Adipocyte (in vitro differentiated cells): ENCODE measurements at regions not wholly inside any gene's neighbourhood (a gene's known extent, or its start where the extent isn't known, plus 50 kb on each side); places are given as distances from the start of the nearest gene placed in this dataset.

Experiments
- DNase-seq: peaks from one replicate; pipeline ENCODE4 v3.0.0-alpha.2; 2015; ENCODE audit warnings: low read depth
- H3K27me3 ChIP-seq: replicated peaks from 2 replicates; pipeline ENCODE4 v1.7.0; 2013; ENCODE audit warnings: mild to moderate bottlenecking, low read length, moderate library complexity; ENCODE audit not compliant: control insufficient read depth, insufficient read depth
- H3K36me3 ChIP-seq: 2 replicates; pipeline ENCODE4 v1.7.0; 2013; ENCODE audit warnings: low read length, mild to moderate bottlenecking, moderate library complexity; ENCODE audit not compliant: control insufficient read depth, insufficient read depth, severe bottlenecking
- H3K4me1 ChIP-seq: 2 replicates; pipeline ENCODE4 v1.7.0; 2013; ENCODE audit warnings: mild to moderate bottlenecking, low read length, moderate library complexity; ENCODE audit not compliant: control insufficient read depth, insufficient read depth
- H3K4me3 ChIP-seq: 2 replicates; pipeline ENCODE4 v1.7.0; 2013; ENCODE audit warnings: mild to moderate bottlenecking, low read length, moderate library complexity
- H3K9ac ChIP-seq: 2 replicates; pipeline ENCODE4 v1.7.0; 2013; ENCODE audit warnings: mild to moderate bottlenecking, low read length, moderate library complexity
- H3K9me3 ChIP-seq: 2 replicates; pipeline ENCODE4 v1.7.0; 2013; ENCODE audit warnings: mild to moderate bottlenecking, low read length, moderate library complexity; ENCODE audit not compliant: control insufficient read depth

DNA sequence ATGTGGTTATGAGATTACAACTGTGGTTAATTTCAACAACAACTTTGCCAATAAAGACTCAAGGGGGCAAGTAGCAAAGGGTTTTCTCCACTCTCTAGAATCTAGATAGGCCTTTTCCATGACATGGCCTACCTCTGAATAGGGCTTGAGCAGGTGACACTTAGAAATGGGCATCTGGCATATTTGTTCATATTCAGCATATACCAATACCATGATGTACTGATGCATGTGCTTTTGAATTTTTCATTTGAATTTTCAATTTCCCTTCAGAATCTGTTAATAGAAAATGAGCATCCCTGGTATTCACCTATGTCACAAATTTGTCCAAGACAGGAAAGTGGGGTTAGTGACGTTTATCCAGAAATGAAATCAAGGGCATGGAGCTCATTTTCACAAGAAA, 757.5 kb upstream of the NRSN1 start:
- Histone ChIP-seq H3K9me3 (no peaks in the 10 kb centered on the region), H3K4me3 (no peak overlapping the region), H3K4me1 (no peaks in the 10 kb centered on the region), H3K9ac (no peak overlapping the region), H3K27me3 (no peaks in the 10 kb centered on the region), H3K36me3 (no peaks in the 10 kb centered on the region)
- no peak for DNase-seq

DNA sequence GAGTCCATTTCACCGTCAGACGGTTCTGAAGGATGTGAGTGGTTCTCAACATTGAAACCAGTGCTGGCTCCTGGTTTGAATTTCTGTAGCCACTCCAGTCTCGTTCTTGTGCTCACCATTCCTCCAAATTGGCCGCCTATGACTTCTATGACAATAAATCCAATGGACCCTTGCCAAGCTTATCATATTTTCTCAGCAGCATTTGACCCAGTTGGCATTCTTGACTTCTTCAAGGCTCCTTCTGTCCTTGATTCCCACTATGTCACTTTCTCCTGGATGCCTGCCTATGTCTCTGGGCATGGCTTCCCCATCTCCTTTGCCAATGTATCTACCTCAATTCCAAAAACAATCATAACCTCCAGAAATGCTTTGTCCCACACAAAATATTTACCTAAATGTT, 756.0 kb upstream of the NRSN1 start:
- H3K36me3 ChIP-seq, result no peaks in the 10 kb centered on the region
- DNase-seq, result no peak
- H3K4me1 ChIP-seq, result no peaks in the 10 kb centered on the region
- no peaks in the 10 kb centered on the region for H3K9me3 ChIP-seq
- no peak overlapping the region for H3K9ac ChIP-seq
- H3K27me3 ChIP-seq, result no peaks in the 10 kb centered on the region
- H3K4me3 ChIP-seq, result no peak overlapping the region

DNA sequence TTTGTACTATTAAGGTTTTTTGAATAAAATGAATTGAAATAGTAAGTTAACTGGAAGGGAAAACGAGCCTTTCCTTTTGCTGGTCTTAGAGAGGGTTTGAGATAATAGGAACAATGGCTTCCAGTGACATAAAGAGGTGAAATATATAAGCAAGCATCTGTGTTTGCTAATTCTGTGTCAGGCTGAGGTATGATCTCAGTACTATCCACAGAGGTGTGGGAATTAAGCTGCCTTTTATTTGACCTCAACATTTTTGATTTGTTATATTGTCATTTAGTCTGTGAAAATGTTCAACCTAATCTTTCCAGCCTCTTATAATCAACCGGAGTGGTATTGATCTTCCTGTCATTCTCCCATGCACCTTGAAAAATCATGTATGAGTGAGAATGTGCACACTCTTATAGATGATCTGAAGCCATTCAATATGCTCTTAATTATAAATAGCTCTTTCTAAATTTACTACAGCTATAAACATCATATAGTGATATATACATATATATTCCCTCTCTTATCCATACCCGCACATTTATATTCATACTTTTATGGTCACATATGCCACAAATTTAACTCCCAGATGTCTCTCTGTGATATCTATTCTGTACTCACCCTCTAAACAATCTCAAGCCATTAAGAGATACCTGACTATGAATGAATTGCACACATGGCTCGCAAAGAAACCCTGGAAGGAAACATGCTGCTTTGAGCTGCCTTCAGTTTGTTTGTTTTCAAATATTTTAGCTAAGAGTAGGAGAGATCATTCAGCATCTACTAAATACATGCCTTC, 754.7 kb upstream of the NRSN1 start:
- no peak for DNase-seq
- H3K4me1 ChIP-seq, result no peaks in the 10 kb centered on the region
- no peak overlapping the region for H3K9ac ChIP-seq
- no peak overlapping the region for H3K4me3 ChIP-seq
- H3K27me3 ChIP-seq, result no peaks in the 10 kb centered on the region
- no peaks in the 10 kb centered on the region for H3K36me3 ChIP-seq
- H3K9me3 ChIP-seq, result no peaks in the 10 kb centered on the region

DNA sequence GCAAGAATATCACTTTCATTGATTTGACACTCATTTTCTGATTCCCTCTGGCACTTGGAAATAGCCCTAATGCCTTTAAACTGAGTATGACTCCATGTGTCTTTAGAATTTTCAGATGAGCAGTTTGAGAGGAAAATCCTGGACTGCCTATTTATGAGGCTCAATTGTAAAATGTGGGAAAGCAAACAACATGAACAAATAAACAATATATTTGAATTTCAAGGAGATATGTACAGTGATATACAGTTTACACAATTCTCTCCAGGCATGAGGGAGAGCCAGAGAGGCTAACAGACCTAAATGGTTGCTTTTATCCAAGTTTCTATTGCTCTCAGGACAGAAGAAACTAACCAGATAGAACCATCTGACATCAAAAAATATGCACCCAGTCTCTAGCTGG, 748.2 kb upstream of the NRSN1 start:
- no peak for DNase-seq
- H3K27me3 ChIP-seq, result no peaks in the 10 kb centered on the region

DNA sequence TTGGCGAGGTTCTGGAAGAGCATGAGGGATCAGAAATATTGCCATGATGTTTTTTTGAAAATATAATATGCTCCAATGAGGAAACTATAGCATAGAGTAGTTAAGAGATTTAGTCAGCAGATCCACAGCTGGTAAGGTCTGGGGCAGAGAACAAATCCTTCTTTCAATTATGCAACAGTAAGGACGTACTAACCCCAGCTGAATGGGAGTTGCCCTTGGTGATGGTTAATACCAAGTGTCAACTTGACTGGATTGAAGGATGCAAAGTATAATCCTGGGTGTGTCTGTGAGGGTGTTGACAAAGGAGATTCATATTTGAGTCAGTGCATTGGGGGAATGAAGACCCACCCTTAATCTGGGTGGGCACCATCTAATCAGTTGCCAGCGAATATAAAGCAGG, 745.5 kb upstream of the NRSN1 start:
- H3K36me3 ChIP-seq, result no peaks in the 10 kb centered on the region
- no peak for DNase-seq
- H3K9ac ChIP-seq, result no peak overlapping the region
- H3K4me1 ChIP-seq, result no peaks in the 10 kb centered on the region
- no peaks in the 10 kb centered on the region for H3K27me3 ChIP-seq
- no peak overlapping the region for H3K4me3 ChIP-seq
- H3K9me3 ChIP-seq, result no peaks in the 10 kb centered on the region

More for the DNA sequence above, 748.2 kb upstream of the NRSN1 start:
- no peak overlapping the region for H3K9ac ChIP-seq
- no peaks in the 10 kb centered on the region for H3K36me3 ChIP-seq
- H3K9me3 ChIP-seq, result no peaks in the 10 kb centered on the region
- no peaks in the 10 kb centered on the region for H3K4me1 ChIP-seq
- H3K4me3 ChIP-seq, result no peak overlapping the region

DNA sequence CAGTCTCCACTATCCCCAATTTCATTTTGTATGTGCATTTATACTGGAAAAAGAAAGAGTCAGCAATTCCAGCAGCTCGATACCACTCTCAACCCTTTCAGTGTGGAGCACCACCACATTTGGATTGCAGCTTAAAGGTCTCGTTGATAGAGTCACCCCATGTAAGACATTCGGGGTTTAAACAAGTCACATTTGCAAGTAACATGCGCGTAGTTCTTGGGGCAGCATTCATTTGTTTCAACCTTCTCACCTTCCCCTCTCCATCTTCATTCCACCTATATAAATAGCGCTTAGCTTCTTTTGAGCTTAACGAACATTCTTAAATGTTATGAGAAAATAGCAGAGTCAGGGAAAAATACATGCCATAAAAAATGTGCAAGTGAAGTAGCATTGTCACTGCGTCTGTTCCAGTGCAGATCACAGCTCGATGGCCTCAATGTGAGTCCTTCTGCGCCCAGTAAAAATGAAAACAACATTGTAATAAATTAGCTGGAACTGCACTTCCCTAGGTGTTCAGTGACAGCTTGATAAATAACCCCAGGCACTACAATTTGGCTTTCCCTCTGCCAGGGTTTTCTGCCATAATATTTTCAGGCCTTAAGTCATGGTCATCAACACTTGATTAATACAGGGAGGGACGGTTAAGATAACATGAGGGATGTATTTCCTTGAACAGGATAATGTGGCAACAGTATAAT, 737.8 kb upstream of the NRSN1 start:
- Histone ChIP-seq H3K4me3 (no peak overlapping the region), H3K9ac (no peak overlapping the region), H3K27me3 (no peaks in the 10 kb centered on the region), H3K9me3 (no peaks in the 10 kb centered on the region), H3K36me3 (no peaks in the 10 kb centered on the region), H3K4me1 (no peaks in the 10 kb centered on the region)
- DNase-seq, result no peak

DNA sequence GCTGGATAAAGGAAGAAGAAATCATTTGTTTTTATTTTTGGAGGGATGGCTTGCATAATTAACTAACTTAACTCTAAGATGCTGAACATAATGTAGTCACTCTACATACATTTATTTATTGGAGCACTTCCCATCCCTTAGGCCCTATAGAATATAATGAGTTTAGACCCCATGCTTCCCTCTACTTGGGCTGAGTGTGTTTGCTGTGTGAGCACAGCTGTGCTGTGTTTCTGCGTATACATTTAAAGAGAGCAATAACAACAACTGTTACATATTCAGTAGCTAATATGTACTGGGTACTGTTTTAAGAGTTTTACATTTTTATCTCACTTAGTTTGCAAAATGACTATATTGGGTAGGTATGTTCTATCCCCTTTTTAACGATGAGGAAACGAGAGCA, 736.6 kb upstream of the NRSN1 start:
- Histone ChIP-seq H3K4me1 (no peaks in the 10 kb centered on the region), H3K9ac (no peak overlapping the region), H3K36me3 (no peaks in the 10 kb centered on the region), H3K4me3 (no peak overlapping the region), H3K27me3 (no peaks in the 10 kb centered on the region), H3K9me3 (no peaks in the 10 kb centered on the region)
- no peak for DNase-seq

DNA sequence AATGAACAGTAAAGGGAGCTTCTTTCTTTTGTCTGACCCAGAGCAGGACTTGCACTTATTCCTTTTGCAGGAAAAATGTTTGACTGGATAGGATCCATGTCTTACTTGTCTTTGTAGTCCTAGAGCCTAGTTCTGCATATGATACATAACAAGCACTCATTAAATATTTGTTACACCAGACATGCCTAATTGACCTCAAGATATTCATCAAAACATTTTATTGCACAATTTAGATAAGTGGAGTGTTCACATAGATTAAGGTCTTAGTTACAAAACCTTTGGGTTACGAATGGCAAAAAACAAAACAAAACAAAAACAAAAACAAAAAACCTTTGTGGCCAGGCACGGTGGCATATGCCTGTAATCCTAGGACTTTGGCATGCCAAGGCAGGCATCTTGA, 735.8 kb upstream of the NRSN1 start:
- Histone ChIP-seq H3K9ac (no peak overlapping the region), H3K4me3 (no peak overlapping the region), H3K27me3 (no peaks in the 10 kb centered on the region), H3K36me3 (no peaks in the 10 kb centered on the region), H3K4me1 (no peaks in the 10 kb centered on the region), H3K9me3 (no peaks in the 10 kb centered on the region)
- no peak for DNase-seq

DNA sequence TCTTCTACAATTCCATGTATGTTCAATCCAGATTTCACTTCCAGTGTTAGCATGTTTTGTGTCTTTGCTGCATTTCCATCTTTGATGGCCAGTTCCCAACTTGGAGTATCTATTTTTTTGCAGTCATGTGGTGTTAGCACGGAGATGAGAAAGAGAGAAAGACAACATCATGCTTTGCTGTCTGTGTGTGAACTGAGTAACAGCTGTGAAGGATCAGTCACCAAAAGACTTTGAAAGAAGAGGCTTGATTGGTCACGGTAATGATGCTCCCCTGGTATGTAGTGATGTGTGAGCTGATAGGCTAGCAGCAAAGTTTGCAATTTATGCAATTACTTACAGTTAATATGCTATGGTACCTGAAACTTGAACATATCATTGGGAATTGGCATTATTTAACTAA, 731.3 kb upstream of the NRSN1 start:
- Histone ChIP-seq H3K9me3 (no peaks in the 10 kb centered on the region), H3K4me1 (no peaks in the 10 kb centered on the region), H3K36me3 (no peaks in the 10 kb centered on the region), H3K4me3 (no peak overlapping the region), H3K27me3 (no peaks in the 10 kb centered on the region), H3K9ac (no peak overlapping the region)
- peak; percentile 7 for DNase-seq

DNA sequence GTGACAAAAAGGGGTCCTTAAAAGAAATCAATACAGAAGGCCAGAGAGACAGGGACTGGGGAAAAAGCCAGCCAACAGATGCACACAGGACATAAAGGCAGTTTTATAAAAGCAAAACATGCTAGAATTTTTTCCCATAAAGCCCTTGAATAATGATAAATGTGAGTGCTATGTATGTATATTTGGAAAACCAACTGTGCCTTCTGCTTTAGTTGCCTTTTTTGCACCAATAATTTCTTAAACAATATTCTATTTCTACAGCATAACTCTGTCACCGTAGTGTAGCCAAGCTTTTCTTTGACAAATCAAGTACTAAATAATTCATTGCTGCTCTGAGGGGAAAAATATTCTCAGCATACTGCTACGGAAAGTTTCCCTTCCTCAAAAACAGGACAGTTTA, 730.6 kb upstream of the NRSN1 start:
- Histone ChIP-seq H3K4me1 (no peaks in the 10 kb centered on the region), H3K36me3 (no peaks in the 10 kb centered on the region), H3K9ac (no peak overlapping the region), H3K4me3 (no peak overlapping the region), H3K27me3 (no peaks in the 10 kb centered on the region), H3K9me3 (no peaks in the 10 kb centered on the region)
- no peak for DNase-seq

DNA sequence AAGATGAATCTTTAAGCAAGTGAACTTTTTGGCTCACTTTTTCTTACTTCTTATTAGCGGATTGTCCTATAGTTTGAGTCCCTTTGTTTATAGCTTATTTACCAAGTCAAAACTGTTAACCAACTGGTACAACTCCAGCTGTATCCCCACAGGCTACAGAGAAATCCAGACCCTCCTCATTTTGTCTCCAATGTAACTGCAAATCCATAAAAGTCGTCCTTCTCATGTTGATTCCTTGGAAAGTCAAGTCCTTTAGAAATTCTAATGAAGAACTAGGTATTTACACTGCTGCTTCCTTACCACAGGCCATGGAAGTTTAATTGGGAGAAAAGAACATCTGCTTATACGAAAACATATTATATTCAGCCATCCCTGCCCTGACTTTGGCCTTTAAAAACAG, 729.1 kb upstream of the NRSN1 start:
- Histone ChIP-seq H3K27me3 (no peaks in the 10 kb centered on the region), H3K36me3 (no peaks in the 10 kb centered on the region), H3K9me3 (no peaks in the 10 kb centered on the region), H3K9ac (no peak overlapping the region), H3K4me1 (no peaks in the 10 kb centered on the region), H3K4me3 (no peak overlapping the region)
- no peak for DNase-seq
